Effector memory CD8-positive, alpha-beta T cell (primary cell): ENCODE measurements at regions not wholly inside any gene's neighbourhood (a gene's known extent, or its start where the extent isn't known, plus 50 kb on each side); places are given as distances from the start of the nearest gene placed in this dataset.

Source experiments
- ATAC-seq: fragments of 150-1000 bp; cut with Tn5 transposase; replicated peaks from 2 replicates; pipeline ENCODE4 v1.10.0; 2021; ENCODE audit warnings: mild to moderate bottlenecking, moderate library complexity
- DNase-seq, 3 experiments: peaks; one replicate each; pipeline ENCODE4 v3.0.0; 2021
- H3K27ac Mint-ChIP-seq, 2 donors: one replicate each; pipeline ENCODE4 v1.8.0; 2022; ENCODE audit warnings: mild to moderate bottlenecking in 2 of 2, mixed read lengths in 2 of 2, moderate library complexity in 2 of 2
- H3K27me3 Mint-ChIP-seq, 2 donors: one replicate each; pipeline ENCODE4 v1.8.0; 2022; ENCODE audit warnings: mixed read lengths in 2 of 2
- H3K36me3 Mint-ChIP-seq: one replicate; pipeline ENCODE4 v1.8.0; 2022; ENCODE audit warnings: mild to moderate bottlenecking, moderate library complexity, mixed read lengths; ENCODE audit not compliant: insufficient read depth
- H3K4me1 Mint-ChIP-seq, 2 donors: one replicate each; pipeline ENCODE4 v1.8.0; 2022; ENCODE audit warnings: low read depth in 2 of 2, mixed read lengths in 2 of 2
- H3K4me3 Mint-ChIP-seq, 2 donors: one replicate each; pipeline ENCODE4 v1.8.0; 2022; ENCODE audit warnings: mild to moderate bottlenecking in 2 of 2, mixed read lengths in 2 of 2, moderate library complexity in 2 of 2
- H3K9me3 Mint-ChIP-seq, 2 donors: one replicate each; pipeline ENCODE4 v1.8.0; 2022; ENCODE audit warnings: mixed read lengths in 2 of 2

DNA sequence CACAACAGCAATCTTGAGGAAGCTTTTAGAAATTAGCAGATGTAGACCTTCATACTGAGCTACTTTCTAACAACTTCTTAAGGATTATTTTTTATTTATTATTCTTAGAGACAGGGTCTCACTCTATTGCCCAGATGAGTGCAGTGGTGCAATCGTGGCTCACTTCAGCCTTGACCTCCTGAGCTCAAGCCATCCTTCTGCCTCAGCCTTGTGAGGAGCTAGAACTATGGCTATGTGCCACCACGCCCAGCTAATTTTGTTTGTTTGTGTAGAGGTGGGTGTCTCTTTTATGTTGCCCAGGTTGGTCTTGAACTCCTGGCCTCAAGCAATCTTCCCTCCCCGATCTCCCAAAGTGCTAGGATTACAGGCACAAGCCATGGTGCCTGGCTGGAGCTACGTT is 200.6 kb downstream of the TSHZ3 start:
- H3K4me3 Mint-ChIP-seq, result no peak overlapping the region
- no peak for ATAC-seq
- no peaks in the 10 kb centered on the region for H3K36me3 Mint-ChIP-seq
- peaks cover 0 to 11% of the 10 kb centered on the region in 2 donors for H3K27me3 Mint-ChIP-seq
- no peaks in the 10 kb centered on the region for H3K4me1 Mint-ChIP-seq
- H3K9me3 Mint-ChIP-seq, result no peaks in the 10 kb centered on the region
- no peak overlapping the region for H3K27ac Mint-ChIP-seq
- DNase-seq, result no peak

DNA sequence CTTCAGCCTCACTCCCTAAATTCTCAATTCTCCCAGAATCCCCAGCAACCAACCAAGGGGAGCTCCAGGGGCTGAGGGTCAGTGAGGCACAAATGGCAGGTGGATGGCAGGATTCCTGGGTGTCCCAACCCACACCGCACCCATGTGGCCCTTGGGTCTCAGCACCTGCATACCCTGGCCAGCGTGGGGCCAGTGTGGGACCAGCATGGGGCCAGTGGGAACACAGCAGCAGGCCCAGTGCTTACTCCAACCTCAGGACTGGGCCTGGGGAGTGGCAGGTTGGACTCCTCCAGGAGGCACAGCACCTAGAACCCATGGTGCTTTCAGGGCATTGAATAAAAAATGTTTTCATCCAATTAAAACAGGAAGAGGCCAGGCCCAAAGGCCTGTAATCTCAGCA is 202.0 kb downstream of the TSHZ3 start:
- DNase-seq (no peak), ATAC-seq (no peak)
- Mint-ChIP-seq H3K9me3 (no peaks in the 10 kb centered on the region), H3K4me3 (no peak overlapping the region), H3K4me1 (no peaks in the 10 kb centered on the region), H3K36me3 (no peaks in the 10 kb centered on the region), H3K27ac (no peak overlapping the region), H3K27me3 (peaks cover 0 to 11% of the 10 kb centered on the region in 2 donors)

DNA sequence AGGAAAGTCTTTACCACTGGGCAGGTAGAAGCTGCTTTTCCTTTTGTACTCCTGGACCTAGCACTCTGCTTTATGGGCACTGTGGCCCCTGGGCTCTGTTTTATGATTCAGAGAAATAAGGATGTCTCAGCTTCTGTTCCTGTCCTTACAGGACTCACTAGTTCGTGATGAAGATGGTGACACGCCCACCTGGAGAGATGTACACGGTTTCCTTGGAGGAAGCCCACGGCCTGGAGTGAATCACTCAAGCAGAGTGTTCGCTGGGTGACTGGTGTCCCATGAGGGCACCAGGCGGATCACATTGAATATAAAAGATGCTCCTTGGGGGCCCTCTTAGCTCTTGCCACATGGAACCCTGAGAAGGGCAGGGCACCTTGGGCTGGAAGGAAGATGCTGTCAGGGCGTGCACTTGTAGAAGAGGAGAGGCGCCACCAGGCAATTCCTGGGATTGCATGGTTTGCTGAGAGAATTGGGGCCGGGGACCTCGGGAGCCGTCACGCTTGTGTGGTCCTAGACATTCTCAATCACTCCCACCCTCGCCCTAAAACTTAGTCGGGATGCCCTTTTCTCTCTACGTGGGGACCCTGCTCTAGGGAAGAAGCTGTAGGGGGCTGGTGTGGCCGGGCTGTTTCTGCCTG is 202.6 kb downstream of the TSHZ3 start:
- no peaks in the 10 kb centered on the region for H3K9me3 Mint-ChIP-seq
- ATAC-seq (no peak), DNase-seq (no peak)
- no peaks in the 10 kb centered on the region for H3K4me1 Mint-ChIP-seq
- H3K4me3 Mint-ChIP-seq, result no peak overlapping the region
- peaks cover 0 to 16% of the 10 kb centered on the region in 2 donors for H3K27me3 Mint-ChIP-seq
- no peak overlapping the region for H3K27ac Mint-ChIP-seq
- H3K36me3 Mint-ChIP-seq, result no peaks in the 10 kb centered on the region

DNA sequence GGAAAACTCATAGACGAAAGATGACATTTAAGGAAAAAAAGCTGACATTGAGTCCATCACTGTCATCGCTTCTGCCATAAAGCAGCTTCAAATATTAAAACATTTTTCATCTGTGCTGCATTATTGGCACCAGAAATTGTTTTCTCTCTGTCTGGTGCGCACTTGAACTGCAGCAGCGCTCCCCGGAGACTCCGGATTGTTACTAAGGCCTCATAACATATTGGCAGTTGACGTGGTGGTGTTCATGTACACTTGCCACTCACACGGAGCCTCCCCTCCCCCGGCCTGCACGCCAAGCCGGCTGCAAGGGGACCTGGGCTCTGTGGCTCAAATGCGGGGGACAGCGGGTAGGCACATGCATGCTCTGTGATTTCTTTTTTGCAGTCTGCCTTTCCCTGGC is 203.2 kb downstream of the TSHZ3 start:
- Mint-ChIP-seq H3K27me3 (peaks cover 0 to 22% of the 10 kb centered on the region in 2 donors), H3K27ac (no peak overlapping the region), H3K9me3 (no peaks in the 10 kb centered on the region), H3K4me1 (no peaks in the 10 kb centered on the region), H3K4me3 (no peak overlapping the region), H3K36me3 (no peaks in the 10 kb centered on the region)
- ATAC-seq, result no peak
- no peak for DNase-seq

DNA sequence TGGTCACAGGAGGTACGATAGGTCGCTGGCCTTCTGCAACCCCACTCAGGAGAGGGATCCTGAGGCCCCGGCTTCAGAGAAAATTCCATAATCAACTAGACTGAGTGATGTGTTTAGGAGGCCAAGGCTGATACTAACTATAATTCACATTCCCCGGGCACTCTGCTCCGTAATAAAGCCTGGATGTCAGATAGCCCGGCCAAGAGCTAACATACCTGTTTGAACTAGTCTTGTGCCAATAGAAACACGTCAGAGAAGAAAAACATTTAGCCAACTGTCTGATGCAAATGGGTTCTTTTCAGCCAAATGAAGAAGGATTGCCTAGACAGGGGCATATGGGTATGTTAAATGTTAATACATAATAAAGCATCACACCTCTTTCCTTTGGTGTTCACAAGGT is 204.2 kb downstream of the TSHZ3 start:
- Mint-ChIP-seq H3K36me3 (no peaks in the 10 kb centered on the region), H3K27me3 (peaks cover 0 to 26% of the 10 kb centered on the region in 2 donors), H3K4me3 (no peak overlapping the region), H3K4me1 (no peaks in the 10 kb centered on the region), H3K27ac (no peak overlapping the region), H3K9me3 (no peaks in the 10 kb centered on the region)
- ATAC-seq, result no peak
- no peak for DNase-seq

DNA sequence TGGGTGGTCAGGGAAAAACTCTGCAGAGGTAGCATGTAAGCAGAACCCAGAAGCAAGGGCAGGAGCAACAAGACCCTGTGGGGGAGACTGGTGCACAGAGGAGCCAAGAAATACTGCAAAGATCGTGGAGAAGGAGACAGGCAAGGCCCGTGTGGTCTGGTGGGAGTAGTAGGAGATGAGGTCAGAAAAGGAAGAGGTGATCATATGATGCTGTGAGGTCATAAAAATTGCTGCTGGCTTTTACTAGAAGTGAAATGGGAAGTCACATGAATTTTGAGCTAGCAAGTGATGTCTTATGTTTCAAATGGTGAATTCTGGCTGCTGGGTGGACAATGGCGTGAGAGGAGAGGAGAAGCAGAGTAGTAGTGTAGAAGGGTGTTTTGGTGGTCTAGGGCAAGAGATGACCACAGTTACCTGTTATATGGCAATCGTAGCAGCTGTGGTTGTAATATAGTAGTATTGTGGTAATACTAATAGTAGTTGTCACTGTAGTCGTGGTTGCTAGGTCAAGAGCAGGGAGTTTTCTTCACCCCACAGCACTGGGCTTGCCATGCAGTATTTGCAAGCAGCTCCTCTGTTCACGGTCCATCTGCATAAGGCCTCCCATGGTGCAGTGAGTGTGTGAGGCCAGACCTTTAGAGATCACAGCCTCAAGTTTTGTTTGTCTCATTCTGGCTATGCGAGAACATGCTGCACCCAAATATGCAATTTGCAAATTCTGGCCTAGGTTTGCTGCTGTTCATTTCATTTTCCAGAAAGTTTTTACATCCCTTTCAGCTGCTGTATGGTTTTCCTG is 205.0 kb downstream of the TSHZ3 start:
- Mint-ChIP-seq H3K27me3 (peaks cover 0 to 34% of the 10 kb centered on the region in 2 donors), H3K4me1 (no peaks in the 10 kb centered on the region), H3K36me3 (no peaks in the 10 kb centered on the region), H3K4me3 (no peak overlapping the region), H3K27ac (no peak overlapping the region), H3K9me3 (no peaks in the 10 kb centered on the region)
- ATAC-seq, result no peak
- no peak for DNase-seq

DNA sequence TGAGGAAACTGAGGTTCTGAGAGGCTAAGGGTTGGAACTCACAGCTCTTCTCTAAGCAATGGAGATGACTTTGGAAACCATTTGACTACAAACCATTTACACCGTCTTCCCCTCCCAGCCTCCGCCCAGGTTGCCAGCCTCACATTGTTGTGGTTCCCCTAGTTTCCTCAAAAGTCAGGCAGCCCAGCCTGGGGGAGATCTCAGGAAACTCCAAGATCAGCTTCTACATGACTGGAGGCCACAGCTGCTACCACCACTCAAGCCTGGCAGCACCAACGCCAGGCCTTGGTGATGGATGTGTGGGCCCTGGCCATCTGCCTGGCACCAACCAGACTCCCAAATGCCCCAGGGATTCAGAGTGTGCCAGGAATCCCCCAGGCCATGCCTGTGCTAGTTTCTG is 207.9 kb downstream of the TSHZ3 start:
- Mint-ChIP-seq H3K4me3 (no peak overlapping the region), H3K9me3 (peaks cover 0 to 1% of the 10 kb centered on the region in 2 donors), H3K4me1 (no peaks in the 10 kb centered on the region), H3K36me3 (no peaks in the 10 kb centered on the region), H3K27me3 (peaks cover 0 to 30% of the 10 kb centered on the region in 2 donors), H3K27ac (no peak overlapping the region)
- ATAC-seq (no peak), DNase-seq (no peak)

DNA sequence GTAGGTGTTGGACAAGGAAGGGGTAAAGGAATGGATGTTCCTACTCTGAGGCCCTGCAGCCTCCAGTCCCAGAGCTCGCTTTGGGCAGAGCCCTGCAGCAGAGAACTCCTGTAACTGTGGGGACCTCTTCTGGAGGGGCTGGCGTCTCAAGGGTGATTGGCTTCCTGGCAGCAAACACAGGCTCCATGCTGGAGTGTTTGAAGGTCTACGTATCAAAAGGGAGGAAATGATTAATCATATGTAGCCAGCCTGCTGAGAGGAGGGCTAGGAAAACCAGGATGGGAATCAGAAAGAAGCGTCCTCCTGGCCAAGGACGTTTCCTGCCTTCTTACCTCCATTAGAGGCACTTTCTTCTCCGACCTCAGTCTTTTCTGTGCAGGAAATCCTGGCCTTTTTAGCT is 208.5 kb downstream of the TSHZ3 start:
- ATAC-seq (no peak), DNase-seq (no peak)
- Mint-ChIP-seq H3K9me3 (peaks cover 0 to 1% of the 10 kb centered on the region in 2 donors), H3K27me3 (peaks cover 0 to 30% of the 10 kb centered on the region in 2 donors), H3K36me3 (no peaks in the 10 kb centered on the region), H3K4me3 (no peak overlapping the region), H3K27ac (no peak overlapping the region), H3K4me1 (no peaks in the 10 kb centered on the region)

DNA sequence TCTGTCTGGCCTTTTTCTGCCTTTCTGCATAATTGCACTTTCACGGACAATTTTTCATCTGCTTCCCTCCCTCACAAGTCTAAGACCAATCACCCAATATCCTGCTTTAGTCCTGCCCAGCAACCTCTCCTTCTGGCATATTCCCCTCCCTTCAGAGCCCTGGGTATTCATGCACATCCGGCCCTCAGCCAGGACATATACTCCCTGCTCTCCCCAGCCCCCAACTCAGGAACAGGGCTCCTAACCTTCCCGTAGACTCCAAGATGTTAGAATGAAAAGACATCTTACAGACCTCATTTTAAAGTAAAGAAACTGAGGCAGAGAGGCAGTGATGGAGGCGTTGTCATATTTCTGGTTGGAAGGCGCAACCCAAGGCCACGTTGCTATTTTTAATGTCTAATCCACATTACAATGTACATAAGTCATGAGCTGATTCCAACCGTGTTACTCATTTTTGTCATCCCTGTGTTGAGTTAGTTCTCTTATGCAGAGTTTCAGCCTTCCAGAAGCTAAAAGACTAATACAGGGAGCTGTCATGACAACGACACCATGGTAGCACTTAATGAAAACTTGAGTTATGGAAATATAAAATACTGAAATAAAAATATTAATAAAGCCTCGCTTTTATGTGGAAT is 209.2 kb downstream of the TSHZ3 start:
- no peak overlapping the region for H3K27ac Mint-ChIP-seq
- H3K36me3 Mint-ChIP-seq, result no peaks in the 10 kb centered on the region
- DNase-seq, result no peak
- H3K27me3 Mint-ChIP-seq, result peaks cover 0 to 33% of the 10 kb centered on the region in 2 donors
- H3K4me3 Mint-ChIP-seq, result no peak overlapping the region
- peaks cover 0 to 1% of the 10 kb centered on the region in 2 donors for H3K9me3 Mint-ChIP-seq
- no peak for ATAC-seq
- no peaks in the 10 kb centered on the region for H3K4me1 Mint-ChIP-seq

DNA sequence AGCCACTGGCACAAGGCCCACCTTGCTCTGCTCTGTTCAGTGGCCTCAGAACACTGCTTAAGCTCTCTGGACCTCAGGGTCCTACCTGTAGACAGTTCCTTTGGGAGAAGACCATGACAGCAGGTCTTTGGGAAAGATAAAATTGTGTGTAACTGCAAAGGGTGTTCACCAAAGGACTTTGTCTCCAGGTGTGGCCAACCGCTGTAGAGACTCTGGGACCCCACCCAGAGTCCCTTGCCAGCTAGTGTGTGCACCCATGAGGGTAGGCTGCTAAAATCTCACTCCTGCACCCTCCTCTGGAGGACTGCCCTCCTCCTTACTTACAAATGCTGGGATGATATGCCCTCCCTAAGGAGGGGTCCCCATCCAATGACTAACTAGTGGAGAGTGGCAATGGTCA is 211.2 kb downstream of the TSHZ3 start:
- ATAC-seq, result no peak
- peaks cover 0 to 1% of the 10 kb centered on the region in 2 donors for H3K9me3 Mint-ChIP-seq
- no peak overlapping the region for H3K27ac Mint-ChIP-seq
- H3K36me3 Mint-ChIP-seq, result no peaks in the 10 kb centered on the region
- H3K27me3 Mint-ChIP-seq, result peaks cover 14 to 52% of the 10 kb centered on the region in 2 donors
- H3K4me3 Mint-ChIP-seq, result no peak overlapping the region
- no peaks in the 10 kb centered on the region for H3K4me1 Mint-ChIP-seq
- DNase-seq, result no peak

DNA sequence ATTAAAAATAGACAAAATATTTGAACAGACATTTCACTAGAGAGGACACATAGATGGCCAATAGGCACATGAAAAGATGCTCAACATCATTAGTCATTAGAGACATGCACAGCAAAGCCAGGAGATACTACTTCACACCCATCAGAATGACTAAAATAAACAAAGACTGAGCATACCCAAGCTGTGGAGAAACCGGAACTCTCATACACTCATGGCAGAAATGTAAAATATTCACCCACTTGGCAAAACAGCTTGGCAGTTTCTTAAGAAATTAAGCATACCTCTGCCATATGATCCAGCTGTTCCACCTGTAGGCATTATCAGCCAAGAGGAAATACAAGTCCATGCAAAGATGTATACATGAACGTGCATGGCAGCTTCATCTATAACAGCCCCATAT is 213.4 kb downstream of the TSHZ3 start:
- Mint-ChIP-seq H3K4me3 (no peak overlapping the region), H3K9me3 (peaks cover 0 to 1% of the 10 kb centered on the region in 2 donors), H3K36me3 (no peaks in the 10 kb centered on the region), H3K27me3 (peaks cover 14 to 46% of the 10 kb centered on the region in 2 donors), H3K4me1 (no peaks in the 10 kb centered on the region), H3K27ac (no peak overlapping the region)
- DNase-seq, result no peak
- ATAC-seq, result no peak

DNA sequence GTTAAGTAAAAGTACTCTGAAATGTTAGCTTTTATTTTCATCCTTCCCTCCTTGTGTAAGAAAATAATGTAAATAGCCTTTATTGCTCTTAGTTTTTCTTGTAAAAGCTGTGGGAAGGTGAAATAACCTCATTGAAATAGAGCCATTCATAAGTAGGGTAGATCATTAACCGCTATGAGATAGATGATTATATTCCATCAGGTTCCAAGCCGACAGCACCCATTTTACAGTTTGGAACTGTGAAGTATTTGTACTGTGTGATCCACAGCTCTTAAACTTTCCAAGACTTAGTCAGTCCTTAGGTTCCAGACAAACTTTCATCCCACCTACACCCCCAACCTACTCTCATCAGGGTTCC is 216.5 kb downstream of the TSHZ3 start:
- H3K36me3 Mint-ChIP-seq, result no peaks in the 10 kb centered on the region
- no peak overlapping the region for H3K4me3 Mint-ChIP-seq
- H3K27me3 Mint-ChIP-seq, result peaks cover 21 to 58% of the 10 kb centered on the region in 2 donors

DNA sequence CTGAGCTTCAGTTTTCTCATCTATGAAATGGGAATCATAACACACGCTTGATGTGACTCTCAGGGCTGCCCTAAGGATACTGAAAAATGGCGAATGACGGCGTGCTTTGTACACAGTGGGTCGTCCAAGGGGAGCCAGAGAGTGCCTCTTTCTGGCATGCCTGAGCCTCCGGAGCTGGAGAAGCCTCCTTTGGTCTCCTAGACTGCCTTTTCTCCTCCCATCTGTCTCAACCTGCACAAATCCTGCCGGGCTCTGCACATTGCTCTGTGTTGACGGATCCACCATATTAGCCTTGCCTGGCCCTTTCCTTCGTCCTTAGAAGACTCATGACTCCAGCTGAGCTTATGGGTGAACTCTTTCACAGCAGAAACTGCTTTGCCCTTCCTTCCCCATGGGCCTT is 220.9 kb downstream of the TSHZ3 start:
- H3K27me3 Mint-ChIP-seq, result peaks cover 26 to 64% of the 10 kb centered on the region in 2 donors
- no peak for DNase-seq
- no peak for ATAC-seq
- H3K4me1 Mint-ChIP-seq, result no peaks in the 10 kb centered on the region
- no peak overlapping the region for H3K27ac Mint-ChIP-seq
- H3K9me3 Mint-ChIP-seq, result no peaks in the 10 kb centered on the region
- H3K4me3 Mint-ChIP-seq, result no peak overlapping the region
- no peaks in the 10 kb centered on the region for H3K36me3 Mint-ChIP-seq

More for the DNA sequence above, 216.5 kb downstream of the TSHZ3 start:
- no peak overlapping the region for H3K27ac Mint-ChIP-seq
- H3K9me3 Mint-ChIP-seq, result peaks cover 0 to 1% of the 10 kb centered on the region in 2 donors
- ATAC-seq (no peak), DNase-seq (no peak)
- no peaks in the 10 kb centered on the region for H3K4me1 Mint-ChIP-seq
